A673 (cell line): ENCODE measurements at regions not wholly inside any gene's neighbourhood (a gene's known extent, or its start where the extent isn't known, plus 50 kb on each side); places are given as distances from the start of the nearest gene placed in this dataset.

ENCODE experiments used
- EZH2 ChIP-seq: fragments of 200-600 bp; sonication (generic); IDR thresholded peaks from 2 replicates; pipeline ENCODE4 v1.6.1; 2017; ENCODE audit warnings: borderline replicate concordance, low read depth, mild to moderate bottlenecking, mixed read lengths, antibody characterized with exemption, low read length; ENCODE audit not compliant: poor library complexity, severe bottlenecking
- TF ChIP-seq, protein P1 (sequence below): fragments of 300-800, 200-600 bp; sonication (generic); conservative IDR thresholded peaks from 2 replicates; pipeline ENCODE4 v1.5.1; 2017; ENCODE audit warnings: low read depth, mild to moderate bottlenecking, antibody characterized with exemption, low read length, moderate library complexity, mixed read lengths

DNA sequence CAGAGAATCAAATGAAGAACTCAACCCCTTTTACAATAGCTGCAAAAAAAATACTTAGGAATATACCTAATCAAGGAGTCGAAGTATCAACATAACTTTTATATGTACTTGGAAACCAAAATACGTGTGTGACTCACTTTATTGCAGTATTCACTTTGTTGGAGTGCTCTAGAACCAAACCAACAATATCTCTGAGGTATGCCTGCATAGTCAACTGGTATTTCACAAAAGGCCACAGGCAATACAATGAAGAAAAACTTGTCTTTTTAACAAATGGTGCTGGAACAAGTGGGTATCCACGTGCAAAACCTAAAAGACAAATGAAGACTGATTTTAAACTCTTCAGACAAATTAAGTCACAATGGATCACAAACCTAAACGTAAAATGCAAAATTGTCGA is 385.7 kb downstream of the TLE1 start:
- TF ChIP-seq, protein P1, sequence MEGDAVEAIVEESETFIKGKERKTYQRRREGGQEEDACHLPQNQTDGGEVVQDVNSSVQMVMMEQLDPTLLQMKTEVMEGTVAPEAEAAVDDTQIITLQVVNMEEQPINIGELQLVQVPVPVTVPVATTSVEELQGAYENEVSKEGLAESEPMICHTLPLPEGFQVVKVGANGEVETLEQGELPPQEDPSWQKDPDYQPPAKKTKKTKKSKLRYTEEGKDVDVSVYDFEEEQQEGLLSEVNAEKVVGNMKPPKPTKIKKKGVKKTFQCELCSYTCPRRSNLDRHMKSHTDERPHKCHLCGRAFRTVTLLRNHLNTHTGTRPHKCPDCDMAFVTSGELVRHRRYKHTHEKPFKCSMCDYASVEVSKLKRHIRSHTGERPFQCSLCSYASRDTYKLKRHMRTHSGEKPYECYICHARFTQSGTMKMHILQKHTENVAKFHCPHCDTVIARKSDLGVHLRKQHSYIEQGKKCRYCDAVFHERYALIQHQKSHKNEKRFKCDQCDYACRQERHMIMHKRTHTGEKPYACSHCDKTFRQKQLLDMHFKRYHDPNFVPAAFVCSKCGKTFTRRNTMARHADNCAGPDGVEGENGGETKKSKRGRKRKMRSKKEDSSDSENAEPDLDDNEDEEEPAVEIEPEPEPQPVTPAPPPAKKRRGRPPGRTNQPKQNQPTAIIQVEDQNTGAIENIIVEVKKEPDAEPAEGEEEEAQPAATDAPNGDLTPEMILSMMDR, result no peak
- TF ChIP-seq EZH2, result no peak
